ENCODE measurements at regions not wholly inside any gene's neighbourhood (a gene's known extent, or its start where the extent isn't known, plus 50 kb on each side); places are given as distances from the start of the nearest gene placed in this dataset.

GRCh38 chr20:50242548-50242862 lies 51.9 kb downstream of the CEBPB start:
- DNase-seq (ENCODE audit: low read depth in 2 of 2, low spot score in 1 of 2): no peak

GRCh38 chr20:50242863-50243609 lies 52.4 kb downstream of the CEBPB start:
- DNase-seq (ENCODE audit: low read depth in 2 of 2, low spot score in 1 of 2): no peak

GRCh38 chr20:50243610-50244351 lies 53.2 kb downstream of the CEBPB start:
- no peak for DNase-seq (ENCODE audit: low read depth in 2 of 2, low spot score in 1 of 2)

- DNase-seq (ENCODE audit: low read depth in 2 of 2, low spot score in 1 of 2): no peak
Observed at GRCh38 chr20:50244352-50245149, 53.9 kb downstream of the CEBPB start.

- DNase-seq (ENCODE audit: low read depth in 2 of 2, low spot score in 1 of 2): no peak
Observed at GRCh38 chr20:50245498-50246366, 55.1 kb downstream of the CEBPB start.

- DNase-seq (ENCODE audit: low read depth in 2 of 2, low spot score in 1 of 2): no peak
Observed at GRCh38 chr20:50246367-50247195, 56.0 kb downstream of the CEBPB start.

- DNase-seq (ENCODE audit: low read depth in 2 of 2, low spot score in 1 of 2): no peak
Observed at GRCh38 chr20:50247196-50248094, 56.8 kb downstream of the CEBPB start.

GRCh38 chr20:50248104-50248641 lies 57.5 kb downstream of the CEBPB start:
- no peak for DNase-seq (ENCODE audit: low read depth in 2 of 2, low spot score in 1 of 2)

GRCh38 chr20:50249447-50250388 lies 59.1 kb downstream of the CEBPB start:
- DNase-seq (ENCODE audit: low read depth in 2 of 2, low spot score in 1 of 2): no peak

- no peak for DNase-seq (ENCODE audit: low read depth in 2 of 2, low spot score in 1 of 2)
Observed at GRCh38 chr20:50250679-50251382, 60.2 kb downstream of the CEBPB start.

- no peak for DNase-seq (ENCODE audit: low read depth in 2 of 2, low spot score in 1 of 2)
Observed at GRCh38 chr20:50251383-50251748, 60.7 kb downstream of the CEBPB start.

GRCh38 chr20:50251992-50252511 lies 61.4 kb downstream of the CEBPB start:
- DNase-seq (ENCODE audit: low read depth in 2 of 2, low spot score in 1 of 2): no peak

- DNase-seq (ENCODE audit: low read depth in 2 of 2, low spot score in 1 of 2): no peak
Observed at GRCh38 chr20:50252701-50253100, 62.1 kb downstream of the CEBPB start.

GRCh38 chr20:50253101-50253500 lies 62.5 kb downstream of the CEBPB start:
- DNase-seq (ENCODE audit: low read depth in 2 of 2, low spot score in 1 of 2): no peak

GRCh38 chr20:50254466-50255079 lies 63.9 kb downstream of the CEBPB start:
- DNase-seq (ENCODE audit: low read depth in 2 of 2, low spot score in 1 of 2): no peak

- no peak for DNase-seq (ENCODE audit: low read depth in 2 of 2, low spot score in 1 of 2)
Observed at GRCh38 chr20:50256577-50256976, 65.9 kb downstream of the CEBPB start.

- no peak for DNase-seq (ENCODE audit: low read depth in 2 of 2, low spot score in 1 of 2)
Observed at GRCh38 chr20:50257860-50258259, 67.2 kb downstream of the CEBPB start.

Measured in stimulated activated CD8-positive, alpha-beta memory T cell treated with anti-CD3 and anti-CD28 coated beads, Interleukin-4, amount 100 ng/mL, for 4 hours (primary cell).